HEK293T (cell line): ENCODE measurements at regions not wholly inside any gene's neighbourhood (a gene's known extent, or its start where the extent isn't known, plus 50 kb on each side); places are given as distances from the start of the nearest gene placed in this dataset.
"Not testable (repeated sequence)": the region's sequence is repeated elsewhere in the genome, so short reads cannot be mapped to it uniquely, and the experiment has no call there.

Source experiments
- CTCF ChIA-PET: fragments of 350-600 bp; formaldehyde crosslinking; extraction: SDS; loops from one replicate; lab custom pipeline; 2021; ENCODE audit warnings: antibody characterized with exemption, inconsistent platforms; lab: Yijun Ruan, JAX
- POLR2A ChIA-PET: fragments of 350-600 bp; formaldehyde crosslinking; extraction: SDS; loops from one replicate; lab custom pipeline; 2020; ENCODE audit warnings: antibody characterized with exemption, inconsistent platforms; lab: Yijun Ruan, JAX
- DNase-seq: peaks from one replicate; pipeline ENCODE4 v3.0.0; 2012; ENCODE audit warnings: mixed read lengths; ENCODE audit errors: extremely low spot score
- ARNT ChIP-seq: fragments of 450-650 bp; IDR thresholded peaks from 2 replicates; pipeline ENCODE4 v1.6.1; 2017; ENCODE audit warnings: mild to moderate bottlenecking
- BHLHE40 ChIP-seq: fragments of 450-650 bp; IDR thresholded peaks from 2 replicates; pipeline ENCODE4 v1.6.1; 2016; ENCODE audit warnings: mild to moderate bottlenecking, moderate library complexity, borderline replicate concordance
- CTBP1 ChIP-seq: fragments of 450-650 bp; IDR thresholded peaks from 2 replicates; pipeline ENCODE4 v1.6.1; 2016; ENCODE audit warnings: borderline replicate concordance
- ELF4 ChIP-seq: fragments of 450-650 bp; IDR thresholded peaks from 2 replicates; pipeline ENCODE4 v1.6.1; 2017; ENCODE audit warnings: antibody characterized with exemption
- FOXA1 ChIP-seq: fragments of 450-650 bp; IDR thresholded peaks from 2 replicates; pipeline ENCODE4 v1.6.1; 2016; ENCODE audit warnings: mild to moderate bottlenecking
- FOXK2 ChIP-seq: fragments of 450-650 bp; IDR thresholded peaks from 2 replicates; pipeline ENCODE4 v1.6.1; 2016; ENCODE audit warnings: mild to moderate bottlenecking
- FOXM1 ChIP-seq: fragments of 450-650 bp; IDR thresholded peaks from 2 replicates; pipeline ENCODE4 v1.6.1; 2017; ENCODE audit warnings: mild to moderate bottlenecking, borderline replicate concordance
- HDGF ChIP-seq: fragments of 450-650 bp; IDR thresholded peaks from 2 replicates; pipeline ENCODE4 v1.6.1; 2017; ENCODE audit warnings: antibody characterized with exemption, borderline replicate concordance
- L3MBTL2 ChIP-seq: fragments of 450-650 bp; conservative IDR thresholded peaks from 2 replicates; pipeline ENCODE4 v1.6.1; 2016; ENCODE audit warnings: mild to moderate bottlenecking
- LEF1 ChIP-seq: fragments of 450-650 bp; IDR thresholded peaks from 2 replicates; pipeline ENCODE4 v1.6.1; 2017; ENCODE audit warnings: mild to moderate bottlenecking, borderline replicate concordance
- NFRKB ChIP-seq: fragments of 450-650 bp; IDR thresholded peaks from 2 replicates; pipeline ENCODE4 v1.6.1; 2016; ENCODE audit warnings: mild to moderate bottlenecking, moderate library complexity
- SP1 ChIP-seq: fragments of 450-650 bp; IDR thresholded peaks from 2 replicates; pipeline ENCODE4 v1.6.1; 2017
- SUZ12 ChIP-seq: fragments of 450-650 bp; IDR thresholded peaks from 2 replicates; pipeline ENCODE4 v1.6.1; 2016; ENCODE audit warnings: mild to moderate bottlenecking
- TARDBP ChIP-seq: fragments of 450-650 bp; IDR thresholded peaks from 2 replicates; pipeline ENCODE4 v1.6.1; 2016
- ZNF384 ChIP-seq: fragments of 450-650 bp; IDR thresholded peaks from 2 replicates; pipeline ENCODE4 v1.6.1; 2016
- TF ChIP-seq, protein P1 (sequence below): fragments of 450-650 bp; IDR thresholded peaks from 2 replicates; pipeline ENCODE4 v1.6.1; 2016

DNA sequence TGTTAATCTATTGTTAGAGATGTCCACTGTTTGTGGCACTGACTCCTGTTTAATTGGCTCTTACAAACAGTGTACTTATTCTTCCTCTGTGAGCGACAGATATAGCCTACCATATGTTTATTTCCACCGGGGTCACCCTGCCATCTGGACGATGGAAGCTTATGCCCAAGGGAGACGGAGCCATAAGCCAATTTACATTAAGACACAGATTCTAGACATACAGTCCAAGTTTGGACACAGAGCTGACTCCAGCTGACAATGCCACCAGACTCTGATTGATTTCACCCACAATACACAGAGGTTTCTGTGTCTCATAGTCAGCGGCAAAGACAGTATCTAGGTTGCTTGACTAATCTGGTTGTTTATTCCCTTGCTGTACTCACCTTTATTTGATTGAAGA is 198.9 kb downstream of the ENC1 start:
- TF ChIP-seq ZNF384 (no peak), FOXM1 (no peak), FOXA1 (no peak), L3MBTL2 (no peak), SUZ12 (no peak), TARDBP (no peak), NFRKB (no peak)
- no peak for DNase-seq
- POLR2A ChIA-PET: no interaction called here
- CTCF ChIA-PET: no interaction called here

DNA sequence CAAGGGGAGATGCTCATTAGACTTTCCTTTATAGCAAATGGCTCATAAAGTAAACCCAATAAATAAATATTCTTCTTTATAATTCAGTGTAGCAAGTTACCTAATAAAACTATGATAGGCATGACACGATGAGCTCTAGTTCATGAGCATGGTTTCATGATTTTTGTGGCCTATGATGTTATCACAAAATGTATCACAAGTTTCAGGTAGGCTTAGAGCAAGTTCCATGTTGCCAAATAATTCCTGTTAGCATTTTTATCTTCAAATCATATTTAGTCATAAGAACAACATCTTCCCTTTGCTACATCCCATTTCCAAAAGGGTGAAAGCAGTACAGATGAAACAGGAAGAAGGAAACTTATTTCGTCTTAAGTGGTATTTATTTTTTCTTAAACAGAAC is 200.2 kb downstream of the ENC1 start:
- no peak for DNase-seq
- no peak for TF ChIP-seq SP1
- no peak for TF ChIP-seq LEF1
- TF ChIP-seq NFRKB: no peak
- ChIA-PET POLR2A (no interaction called here), CTCF (no interaction called here)

DNA sequence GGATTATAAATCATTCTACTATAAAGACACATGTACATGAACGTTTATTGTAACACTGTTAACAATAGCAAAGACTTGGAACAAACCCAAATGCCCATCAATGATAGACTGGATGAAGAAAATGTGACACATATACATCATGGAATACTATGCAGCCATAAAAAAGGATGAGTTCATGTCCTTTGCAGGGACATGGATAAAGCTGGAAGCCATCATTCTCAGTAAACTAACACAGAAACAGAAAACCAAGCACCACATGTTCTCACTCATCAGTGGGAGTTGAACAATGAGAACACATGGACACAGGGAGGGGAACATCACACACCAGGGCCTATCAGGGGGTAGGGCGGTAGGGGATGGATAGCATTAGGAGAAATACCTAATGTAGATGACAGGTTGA is 202.7 kb downstream of the ENC1 start:
- DNase-seq, POLR2A ChIA-PET, CTCF ChIA-PET: not testable (repeated sequence)

DNA sequence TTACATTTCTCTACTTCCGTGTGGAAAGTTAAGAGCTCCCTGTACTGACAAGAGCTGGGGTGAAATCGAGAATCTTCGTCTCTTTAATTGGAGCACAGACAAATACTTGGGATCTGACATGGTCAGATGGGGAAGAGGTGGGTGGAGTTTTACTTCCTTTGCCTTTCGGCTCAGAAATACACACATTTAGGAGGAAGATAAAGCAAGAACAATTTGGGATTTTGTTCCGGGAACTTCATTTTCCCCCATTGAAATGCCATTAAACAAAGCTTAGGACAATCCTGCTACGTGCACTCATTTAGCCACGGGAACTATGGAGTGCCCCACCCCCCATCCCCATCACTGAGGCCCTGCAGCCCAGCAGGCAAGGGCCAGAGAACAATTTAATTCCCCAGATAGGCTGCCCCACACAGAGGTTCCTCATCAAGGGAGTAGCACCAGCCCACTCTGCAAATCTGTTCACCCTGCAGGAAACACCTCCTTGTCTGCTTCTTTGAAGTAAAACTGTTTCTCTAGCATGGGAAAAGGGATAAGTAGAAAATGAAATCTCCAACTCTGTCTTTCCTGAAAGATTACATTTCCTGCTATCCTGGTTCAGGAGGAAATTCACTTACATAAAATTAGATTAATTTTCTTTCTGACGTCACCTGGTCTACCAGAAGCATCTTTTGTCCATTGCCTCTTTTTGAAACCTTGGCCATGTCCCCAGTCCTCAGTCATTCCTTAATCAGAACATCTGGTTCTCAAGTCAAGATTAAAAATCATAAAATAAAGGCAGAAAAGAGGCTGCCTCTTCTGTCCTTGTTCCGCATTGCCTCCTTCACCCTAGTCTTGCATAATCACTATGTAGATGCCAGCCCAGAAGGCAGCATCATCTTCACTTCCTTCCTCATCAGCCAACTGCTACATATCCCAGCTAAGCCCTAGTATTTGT is 206.4 kb downstream of the ENC1 start:
- POLR2A ChIA-PET: no interaction called here
- CTCF ChIA-PET: interaction anchor here (0.6 kb wide), 1 partner anchor 83 kb away, joined by 3 read pairs; no protein-coding TSS in a partner anchor
- TF ChIP-seq SUZ12: no peak
- TF ChIP-seq HDGF: no peak
- no peak for TF ChIP-seq LEF1
- no peak for TF ChIP-seq SP1
- no peak for TF ChIP-seq FOXK2
- TF ChIP-seq TARDBP: no peak
- TF ChIP-seq NFRKB: no peak
- no peak for TF ChIP-seq FOXM1
- TF ChIP-seq BHLHE40: no peak
- no peak for DNase-seq

DNA sequence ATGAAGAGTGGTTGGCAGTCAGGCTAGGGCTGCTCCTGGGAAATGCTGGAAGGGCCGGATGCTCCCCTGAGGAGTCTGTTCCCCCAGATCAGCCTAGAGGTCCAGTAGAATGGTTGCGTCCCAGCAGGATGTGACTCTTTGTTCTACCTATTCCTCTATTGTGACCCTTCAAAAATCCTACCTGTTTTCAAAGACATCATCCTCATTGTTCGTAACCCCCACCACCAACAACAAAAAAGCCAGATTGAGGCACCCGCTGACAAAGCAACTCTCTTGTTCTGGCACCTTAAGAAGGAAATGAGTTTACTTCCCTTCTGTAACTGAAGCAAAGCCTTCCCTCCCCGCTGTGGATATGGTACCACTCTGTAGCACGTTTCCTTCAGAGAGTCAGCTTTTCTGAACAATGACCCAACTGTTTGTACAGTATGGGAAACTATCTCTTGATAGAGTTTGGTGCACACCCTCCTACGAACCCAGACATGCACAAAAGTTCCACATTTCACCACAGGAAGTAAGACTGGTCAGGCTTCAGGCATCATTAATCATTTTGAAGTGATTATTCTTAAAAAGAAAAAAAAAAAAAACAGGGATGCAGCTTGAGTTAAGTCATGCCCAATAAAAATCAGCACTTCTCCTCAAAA is 207.2 kb downstream of the ENC1 start:
- TF ChIP-seq BHLHE40: no peak
- TF ChIP-seq NFRKB: no peak
- TF ChIP-seq CTBP1: no peak
- TF ChIP-seq, protein P1, sequence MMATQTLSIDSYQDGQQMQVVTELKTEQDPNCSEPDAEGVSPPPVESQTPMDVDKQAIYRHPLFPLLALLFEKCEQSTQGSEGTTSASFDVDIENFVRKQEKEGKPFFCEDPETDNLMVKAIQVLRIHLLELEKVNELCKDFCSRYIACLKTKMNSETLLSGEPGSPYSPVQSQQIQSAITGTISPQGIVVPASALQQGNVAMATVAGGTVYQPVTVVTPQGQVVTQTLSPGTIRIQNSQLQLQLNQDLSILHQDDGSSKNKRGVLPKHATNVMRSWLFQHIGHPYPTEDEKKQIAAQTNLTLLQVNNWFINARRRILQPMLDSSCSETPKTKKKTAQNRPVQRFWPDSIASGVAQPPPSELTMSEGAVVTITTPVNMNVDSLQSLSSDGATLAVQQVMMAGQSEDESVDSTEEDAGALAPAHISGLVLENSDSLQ: no peak
- no peak for TF ChIP-seq ZNF384
- TF ChIP-seq FOXK2: no peak
- ChIA-PET POLR2A (no interaction called here), CTCF (interaction anchor here (0.6 kb wide), 1 partner anchor 84 kb away, joined by 3 read pairs; no protein-coding TSS in a partner anchor)
- DNase-seq: no peak

DNA sequence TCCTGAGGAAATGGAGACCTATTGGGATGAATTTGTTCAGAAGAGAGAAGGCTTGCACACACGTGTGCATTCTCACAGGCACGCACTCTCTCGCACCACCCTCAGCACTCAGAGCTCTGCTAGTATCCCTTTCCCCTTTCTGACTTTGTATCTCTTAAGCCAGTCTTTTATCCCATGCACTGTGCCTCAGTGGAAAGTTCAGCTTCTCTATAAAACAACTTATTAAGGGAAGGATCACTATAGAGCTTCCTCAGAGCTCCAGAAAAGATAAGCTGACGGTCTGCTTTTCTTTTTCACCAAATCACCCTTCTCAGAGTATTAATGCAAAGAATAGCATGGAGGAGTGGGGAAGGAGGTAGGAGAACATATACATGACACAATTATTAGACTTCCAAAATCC is 207.8 kb downstream of the ENC1 start:
- ChIA-PET CTCF (no interaction called here), POLR2A (no interaction called here)
- TF ChIP-seq ARNT (no peak), SP1 (no peak), FOXA1 (no peak), BHLHE40 (no peak), SUZ12 (no peak), NFRKB (no peak), HDGF (no peak), TARDBP (no peak), ZNF384 (no peak), FOXM1 (no peak)
- DNase-seq: no peak

DNA sequence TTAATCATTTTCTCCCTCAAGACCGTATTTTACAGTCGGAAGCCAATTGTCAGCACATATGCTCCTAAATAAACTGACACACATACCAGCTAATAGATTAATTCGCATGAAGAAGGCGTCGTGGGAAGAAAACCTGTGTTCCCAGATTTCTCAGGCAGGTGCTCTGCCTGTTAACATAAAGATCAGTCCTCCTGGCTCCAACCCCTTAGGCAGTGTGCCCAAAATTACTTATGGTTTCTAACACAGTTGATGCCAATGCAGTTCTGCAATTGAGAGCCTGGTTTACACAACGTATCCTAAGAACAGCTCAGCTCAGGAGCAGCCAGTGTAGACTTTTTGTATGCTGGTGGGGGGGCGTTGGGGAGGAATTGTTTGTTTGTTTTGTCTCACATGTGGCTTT is 208.3 kb downstream of the ENC1 start:
- DNase-seq: no peak
- CTCF ChIA-PET: interaction anchor here (0.6 kb wide), 1 partner anchor 79 kb away, joined by 3 read pairs; no protein-coding TSS in a partner anchor
- no peak for TF ChIP-seq FOXM1
- no peak for TF ChIP-seq L3MBTL2
- no peak for TF ChIP-seq BHLHE40
- TF ChIP-seq CTBP1: no peak
- no peak for TF ChIP-seq ARNT
- TF ChIP-seq ELF4: no peak
- TF ChIP-seq HDGF: no peak
- no peak for TF ChIP-seq TARDBP
- no peak for TF ChIP-seq NFRKB
- TF ChIP-seq LEF1: no peak
- TF ChIP-seq SP1: no peak
- TF ChIP-seq FOXA1: no peak
- TF ChIP-seq SUZ12: no peak
- TF ChIP-seq, protein P1: no peak
- no peak for TF ChIP-seq FOXK2
- no peak for TF ChIP-seq ZNF384
- POLR2A ChIA-PET: no interaction called here
